ENCODE measurements at regions not wholly inside any gene's neighbourhood (a gene's known extent, or its start where the extent isn't known, plus 50 kb on each side); places are given as distances from the start of the nearest gene placed in this dataset.

GRCh38 chr21:28106370-28106890, 886.2 kb downstream of the LTN1 start:
- Histone ChIP-seq H3K4ac (ENCODE audit: low read depth, low read length) (no peak overlapping the region), H3K14ac (ENCODE audit: low read length) (no peak overlapping the region), H3K79me2 (ENCODE audit: control insufficient read depth, insufficient read depth, low read length, poor library complexity) (no peaks in the 10 kb centered on the region), H2BK5ac (ENCODE audit: low read depth, low read length, poor library complexity) (no peak overlapping the region), H2BK120ac (ENCODE audit: insufficient read depth, low read length, poor library complexity) (no peak overlapping the region), H3K79me1 (ENCODE audit: low read length) (no peaks in the 10 kb centered on the region), H3K23ac (ENCODE audit: low read length) (no peak overlapping the region), H2AK5ac (ENCODE audit: low read length) (no peak overlapping the region), H3K27me3 (ENCODE audit: insufficient read depth, low read length) (no peaks in the 10 kb centered on the region), H3K27ac (ENCODE audit: low read depth, low read length) (no peak overlapping the region), H3K18ac (ENCODE audit: low read length) (no peak overlapping the region), H3K4me3 (ENCODE audit: low read depth, low read length) (no peak overlapping the region), H4K12ac (ENCODE audit: low read depth, low read length) (no peak overlapping the region), H4K91ac (ENCODE audit: low read depth, low read length) (no peak overlapping the region), H2AFZ (ENCODE audit: insufficient read depth, low read length, poor library complexity) (no peak overlapping the region), H3K4me1 (ENCODE audit: control insufficient read depth in 1 of 2, insufficient read depth in 2 of 2, low read length in 2 of 2) (no peaks in the 10 kb centered on the region), H4K8ac (ENCODE audit: low read depth, low read length) (no peak overlapping the region), H3K9ac (ENCODE audit: low read length) (no peak overlapping the region), H2BK12ac (ENCODE audit: low read length) (no peak overlapping the region), H3K4me2 (ENCODE audit: low read length) (no peak overlapping the region), H3K36me3 (ENCODE audit: control insufficient read depth in 1 of 2, insufficient read depth in 2 of 2, low read length in 2 of 2) (no peaks in the 10 kb centered on the region), H3K9me3 (ENCODE audit: insufficient read depth, low read depth, low read length) (no peaks in the 10 kb centered on the region)
- no peak for DNase-seq
- no CpG with 5 or more reads among the region's 3 CpGs for WGBS (ENCODE audit: extremely low coverage, insufficient coverage, insufficient read length)

- Histone ChIP-seq H3K4ac (ENCODE audit: low read depth, low read length) (no peak overlapping the region), H3K79me1 (ENCODE audit: low read length) (no peaks in the 10 kb centered on the region), H3K9ac (ENCODE audit: low read length) (no peak overlapping the region), H4K91ac (ENCODE audit: low read depth, low read length) (no peak overlapping the region), H4K12ac (ENCODE audit: low read depth, low read length) (no peak overlapping the region), H2AFZ (ENCODE audit: insufficient read depth, low read length, poor library complexity) (no peak overlapping the region), H3K14ac (ENCODE audit: low read length) (no peak overlapping the region), H3K23ac (ENCODE audit: low read length) (no peak overlapping the region), H3K4me3 (ENCODE audit: low read depth, low read length) (no peak overlapping the region), H2BK120ac (ENCODE audit: insufficient read depth, low read length, poor library complexity) (no peak overlapping the region), H2AK5ac (ENCODE audit: low read length) (no peak overlapping the region), H3K18ac (ENCODE audit: low read length) (no peak overlapping the region), H3K4me2 (ENCODE audit: low read length) (no peak overlapping the region), H4K8ac (ENCODE audit: low read depth, low read length) (no peak overlapping the region), H2BK5ac (ENCODE audit: low read depth, low read length, poor library complexity) (no peak overlapping the region), H3K27ac (ENCODE audit: low read depth, low read length) (no peak overlapping the region), H3K27me3 (ENCODE audit: insufficient read depth, low read length) (no peaks in the 10 kb centered on the region), H2BK12ac (ENCODE audit: low read length) (no peak overlapping the region), H3K79me2 (ENCODE audit: control insufficient read depth, insufficient read depth, low read length, poor library complexity) (no peaks in the 10 kb centered on the region), H3K4me1 (ENCODE audit: control insufficient read depth in 1 of 2, insufficient read depth in 2 of 2, low read length in 2 of 2) (no peaks in the 10 kb centered on the region), H3K36me3 (ENCODE audit: control insufficient read depth in 1 of 2, insufficient read depth in 2 of 2, low read length in 2 of 2) (no peaks in the 10 kb centered on the region), H3K9me3 (ENCODE audit: insufficient read depth, low read depth, low read length) (no peaks in the 10 kb centered on the region)
- no peak for DNase-seq
- no CpG with 5 or more reads among the region's 5 CpGs for WGBS (ENCODE audit: extremely low coverage, insufficient coverage, insufficient read length)
Observed at GRCh38 chr21:28104346-28104745, 888.3 kb downstream of the LTN1 start.

DNA sequence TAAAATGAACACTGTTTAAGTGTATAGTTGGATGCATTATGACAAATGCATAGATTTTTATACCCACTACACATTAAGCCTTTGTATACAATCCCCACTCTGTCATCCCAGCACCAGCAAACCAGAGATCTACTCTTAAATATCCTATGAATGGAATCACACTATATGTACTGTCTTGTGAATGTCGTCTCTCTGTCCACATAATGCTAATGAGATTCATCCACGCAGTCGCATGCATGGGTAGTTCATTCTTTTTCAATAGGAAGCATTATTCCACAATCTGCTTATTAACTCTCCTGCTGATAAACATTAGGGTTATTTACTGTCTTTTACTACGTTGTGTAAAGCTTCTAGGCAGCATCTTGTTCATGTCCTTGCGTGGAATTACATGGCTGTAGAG, 892.3 kb downstream of the LTN1 start:
- Histone ChIP-seq H3K9me3 (ENCODE audit: insufficient read depth, low read depth, low read length) (no peaks in the 10 kb centered on the region), H3K14ac (ENCODE audit: low read length) (no peak overlapping the region), H2BK12ac (ENCODE audit: low read length) (no peak overlapping the region), H3K4me1 (ENCODE audit: control insufficient read depth in 1 of 2, insufficient read depth in 2 of 2, low read length in 2 of 2) (no peaks in the 10 kb centered on the region), H2BK5ac (ENCODE audit: low read depth, low read length, poor library complexity) (no peak overlapping the region), H4K12ac (ENCODE audit: low read depth, low read length) (no peak overlapping the region), H3K79me2 (ENCODE audit: control insufficient read depth, insufficient read depth, low read length, poor library complexity) (no peaks in the 10 kb centered on the region), H3K4ac (ENCODE audit: low read depth, low read length) (no peak overlapping the region), H4K8ac (ENCODE audit: low read depth, low read length) (no peak overlapping the region), H2AK5ac (ENCODE audit: low read length) (no peak overlapping the region), H3K18ac (ENCODE audit: low read length) (no peak overlapping the region), H3K27ac (ENCODE audit: low read depth, low read length) (no peak overlapping the region), H3K36me3 (ENCODE audit: control insufficient read depth in 1 of 2, insufficient read depth in 2 of 2, low read length in 2 of 2) (no peaks in the 10 kb centered on the region), H2BK120ac (ENCODE audit: insufficient read depth, low read length, poor library complexity) (no peak overlapping the region), H2AFZ (ENCODE audit: insufficient read depth, low read length, poor library complexity) (no peak overlapping the region), H4K91ac (ENCODE audit: low read depth, low read length) (no peak overlapping the region), H3K4me3 (ENCODE audit: low read depth, low read length) (no peak overlapping the region), H3K27me3 (ENCODE audit: insufficient read depth, low read length) (no peaks in the 10 kb centered on the region), H3K23ac (ENCODE audit: low read length) (no peak overlapping the region), H3K9ac (ENCODE audit: low read length) (no peak overlapping the region), H3K79me1 (ENCODE audit: low read length) (no peaks in the 10 kb centered on the region), H3K4me2 (ENCODE audit: low read length) (no peak overlapping the region)
- no peak for DNase-seq
- WGBS (ENCODE audit: extremely low coverage, insufficient coverage, insufficient read length), result no CpG with 5 or more reads among the region's 5 CpGs

DNA sequence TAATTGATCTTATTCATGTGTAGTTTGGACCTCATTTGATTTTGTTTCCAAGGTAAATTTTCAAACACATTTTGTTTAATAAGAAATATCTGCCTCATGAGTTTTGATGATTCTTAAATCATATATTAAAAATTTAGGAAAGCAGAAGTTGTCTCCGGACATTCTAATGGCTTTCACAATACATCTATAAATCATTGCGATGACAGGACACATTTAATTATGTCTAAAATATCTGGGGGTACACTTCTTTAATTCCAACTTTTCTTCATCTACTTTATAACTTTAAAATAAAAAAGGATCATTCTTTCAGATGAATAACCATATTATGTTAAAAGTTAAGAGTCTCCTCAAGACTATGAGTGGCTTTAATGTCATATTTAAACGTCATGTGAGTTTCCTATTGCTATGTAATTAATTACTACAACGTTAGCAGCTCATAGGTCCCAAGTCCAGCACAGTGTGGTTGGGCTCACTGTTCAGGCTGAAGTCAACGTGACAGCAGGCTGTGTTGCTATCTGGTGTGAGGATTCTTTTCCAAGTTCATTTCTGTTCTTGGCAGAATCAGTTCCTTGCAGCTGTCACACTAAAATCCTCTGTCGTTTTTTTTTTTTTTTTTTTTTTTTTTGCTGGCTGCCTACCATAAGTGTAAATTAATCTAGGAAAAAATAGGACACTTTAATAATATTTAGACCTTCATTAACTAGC, 893.5 kb downstream of the LTN1 start:
- WGBS (ENCODE audit: extremely low coverage, insufficient coverage, insufficient read length), result no CpG with 5 or more reads among the region's 6 CpGs
- H3K79me1 ChIP-seq (ENCODE audit: low read length), result no peaks in the 10 kb centered on the region
- H3K9me3 ChIP-seq (ENCODE audit: insufficient read depth, low read depth, low read length), result no peaks in the 10 kb centered on the region
- H4K91ac ChIP-seq (ENCODE audit: low read depth, low read length), result no peak overlapping the region
- H3K79me2 ChIP-seq (ENCODE audit: control insufficient read depth, insufficient read depth, low read length, poor library complexity), result no peaks in the 10 kb centered on the region
- H3K14ac ChIP-seq (ENCODE audit: low read length), result no peak overlapping the region
- H2BK120ac ChIP-seq (ENCODE audit: insufficient read depth, low read length, poor library complexity), result no peak overlapping the region
- H3K9ac ChIP-seq (ENCODE audit: low read length), result no peak overlapping the region
- H3K4me1 ChIP-seq (ENCODE audit: control insufficient read depth in 1 of 2, insufficient read depth in 2 of 2, low read length in 2 of 2), result no peaks in the 10 kb centered on the region
- H3K23ac ChIP-seq (ENCODE audit: low read length), result no peak overlapping the region
- no peak overlapping the region for H3K4ac ChIP-seq (ENCODE audit: low read depth, low read length)
- H3K4me3 ChIP-seq (ENCODE audit: low read depth, low read length), result no peak overlapping the region
- no peak overlapping the region for H2AK5ac ChIP-seq (ENCODE audit: low read length)
- H2BK12ac ChIP-seq (ENCODE audit: low read length), result no peak overlapping the region
- H3K36me3 ChIP-seq (ENCODE audit: control insufficient read depth in 1 of 2, insufficient read depth in 2 of 2, low read length in 2 of 2), result no peaks in the 10 kb centered on the region
- no peaks in the 10 kb centered on the region for H3K27me3 ChIP-seq (ENCODE audit: insufficient read depth, low read length)
- H3K27ac ChIP-seq (ENCODE audit: low read depth, low read length), result no peak overlapping the region
- H4K8ac ChIP-seq (ENCODE audit: low read depth, low read length), result no peak overlapping the region
- no peak overlapping the region for H2AFZ ChIP-seq (ENCODE audit: insufficient read depth, low read length, poor library complexity)
- no peak overlapping the region for H3K4me2 ChIP-seq (ENCODE audit: low read length)
- no peak overlapping the region for H4K12ac ChIP-seq (ENCODE audit: low read depth, low read length)
- no peak overlapping the region for H2BK5ac ChIP-seq (ENCODE audit: low read depth, low read length, poor library complexity)
- H3K18ac ChIP-seq (ENCODE audit: low read length), result no peak overlapping the region
- no peak for DNase-seq
